ENCODE measurements at regions not wholly inside any gene's neighbourhood (a gene's known extent, or its start where the extent isn't known, plus 50 kb on each side); places are given as distances from the start of the nearest gene placed in this dataset.

DNA sequence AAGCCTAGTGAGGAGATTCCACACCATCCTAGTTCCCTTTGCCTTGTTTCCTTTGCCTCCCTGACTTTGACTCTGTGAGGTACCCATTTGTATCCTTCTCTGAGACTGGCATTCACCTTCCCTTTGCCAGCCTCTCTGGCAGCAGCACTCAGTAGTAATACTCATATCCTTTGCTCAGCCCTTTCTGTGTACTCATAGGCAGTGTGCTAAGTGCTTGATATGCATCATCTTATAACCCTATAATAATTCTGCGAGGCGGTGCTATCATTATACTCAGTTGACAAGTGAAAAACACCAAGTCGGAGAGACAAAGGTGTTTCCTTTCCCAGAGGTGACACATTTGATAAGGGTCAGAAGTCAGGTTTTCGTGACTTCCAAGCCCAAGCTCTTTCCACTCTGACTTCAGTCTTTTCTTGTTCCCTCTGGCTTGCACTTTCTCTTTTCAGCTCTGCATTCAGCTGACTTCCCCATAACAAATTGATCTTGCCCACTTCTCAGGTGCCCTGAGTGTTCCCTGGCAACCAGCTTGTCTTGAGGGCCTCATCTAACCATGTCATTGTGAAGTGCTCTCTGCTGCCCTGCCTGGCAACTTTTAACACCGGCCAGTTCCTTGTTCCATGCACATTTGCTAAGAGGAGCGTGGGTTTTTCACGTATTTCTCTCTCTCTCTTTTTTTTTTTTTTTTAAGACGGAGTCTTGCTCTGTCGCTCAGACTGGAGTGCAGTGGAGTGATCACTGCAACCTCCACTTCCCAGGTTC lies 94.5 kb upstream of the UPP2 start:
- DNase-seq, result no peak

DNA sequence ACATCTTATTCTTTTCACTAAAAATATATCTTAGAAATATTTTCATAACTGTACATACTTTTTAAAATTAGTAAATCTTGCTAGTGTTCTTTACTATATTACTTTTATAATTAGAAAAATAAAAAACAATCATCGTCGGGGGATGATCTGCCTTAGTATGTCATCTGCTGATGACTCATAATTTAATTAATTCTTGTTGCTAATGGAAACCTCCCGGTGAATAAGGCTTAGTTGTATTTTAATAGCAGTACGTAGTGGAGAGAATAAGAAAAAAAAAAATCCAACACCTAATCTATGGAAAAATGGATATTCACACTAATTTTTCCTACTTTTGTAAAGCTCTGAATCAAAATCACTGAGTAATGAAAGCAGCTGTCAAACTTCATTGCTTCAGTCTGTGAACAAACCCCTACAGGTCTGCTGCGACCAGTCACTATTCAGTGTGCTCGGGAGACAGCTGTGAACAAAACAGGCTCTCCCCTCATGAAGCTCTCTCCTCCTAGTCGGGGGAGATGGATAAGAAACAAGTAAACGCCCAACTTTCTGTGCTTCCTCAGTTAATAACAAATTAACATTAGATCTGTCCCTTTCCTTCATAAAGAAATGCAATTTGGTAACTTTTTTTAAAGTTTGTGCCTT lies 97.4 kb upstream of the UPP2 start:
- no peak for DNase-seq

DNA sequence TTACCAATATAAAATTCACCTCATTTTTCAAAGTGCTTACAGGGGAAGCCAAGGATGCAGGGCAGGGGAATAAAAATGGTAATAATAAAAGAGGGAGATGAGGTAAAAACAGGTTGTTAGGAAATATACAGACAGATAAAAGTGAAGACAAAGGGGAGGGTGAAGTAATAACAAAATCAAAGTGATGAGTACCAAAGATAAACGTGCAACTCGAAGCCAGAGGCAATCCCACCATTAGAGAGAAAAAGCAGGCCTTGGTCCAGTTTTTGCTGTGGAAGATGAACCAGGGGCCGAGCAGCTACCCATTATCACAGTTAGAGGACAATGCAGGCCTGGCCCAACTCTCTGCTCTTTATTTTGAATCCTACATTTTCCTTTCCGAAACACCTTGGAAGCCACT lies 99.6 kb upstream of the UPP2 start:
- no peak for DNase-seq

DNA sequence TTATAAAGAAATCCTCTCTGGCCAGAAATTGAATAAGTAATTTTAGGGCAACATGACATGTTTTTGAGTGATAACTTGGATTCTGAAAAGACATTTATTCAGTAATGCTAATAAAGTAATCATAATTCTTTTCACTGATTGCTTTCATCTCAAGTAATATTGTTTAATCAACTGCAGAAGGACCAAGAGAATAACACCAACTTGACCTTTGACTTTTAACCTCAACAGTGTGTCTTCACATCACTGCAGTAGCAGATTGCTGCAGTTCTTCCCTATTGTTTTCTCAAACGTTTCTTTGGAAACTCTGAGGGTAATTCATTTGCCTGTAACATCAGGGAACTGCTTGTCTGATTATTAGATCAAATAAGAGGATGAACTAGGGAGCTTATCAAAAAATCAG lies 104.9 kb upstream of the UPP2 start:
- DNase-seq, result no peak

DNA sequence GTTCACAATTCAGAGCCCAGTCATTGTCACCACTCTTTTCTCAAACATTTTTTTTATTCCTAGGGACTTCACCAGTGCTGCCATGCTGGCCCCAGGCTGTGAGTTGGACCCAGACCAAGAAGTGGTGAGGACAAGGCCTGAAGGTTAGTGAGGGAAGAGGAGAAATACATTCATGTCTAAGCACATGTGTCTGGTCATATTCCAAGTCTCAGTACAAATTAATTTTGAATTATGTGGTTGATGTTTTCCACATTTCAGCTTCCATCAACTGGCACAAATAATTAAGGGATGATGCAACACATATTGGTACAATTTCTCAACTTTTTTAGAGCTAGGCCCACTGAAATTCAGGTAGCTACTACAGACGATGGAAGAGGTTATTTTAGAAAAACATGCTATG lies 106.6 kb upstream of the UPP2 start:
- DNase-seq, result no peak

DNA sequence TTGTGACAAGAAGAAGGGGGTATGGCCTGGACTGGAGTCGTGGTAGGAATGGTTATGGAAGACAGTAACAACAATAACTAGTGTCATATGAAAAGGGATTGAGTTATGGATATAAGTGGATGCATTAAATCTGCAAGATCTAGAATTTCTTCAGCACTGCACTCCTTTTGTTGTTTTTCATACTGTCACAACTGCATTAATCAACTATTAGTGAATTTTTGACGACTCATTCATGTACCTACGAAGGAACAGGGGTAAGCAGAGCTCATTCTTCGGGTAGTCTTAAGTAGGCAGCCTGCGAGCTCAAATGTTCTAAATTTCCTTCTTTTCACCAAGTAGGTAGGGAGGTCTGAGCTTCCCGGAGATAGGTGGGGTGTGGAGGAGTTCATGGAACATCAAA lies 109.7 kb upstream of the UPP2 start:
- DNase-seq, result no peak

DNA sequence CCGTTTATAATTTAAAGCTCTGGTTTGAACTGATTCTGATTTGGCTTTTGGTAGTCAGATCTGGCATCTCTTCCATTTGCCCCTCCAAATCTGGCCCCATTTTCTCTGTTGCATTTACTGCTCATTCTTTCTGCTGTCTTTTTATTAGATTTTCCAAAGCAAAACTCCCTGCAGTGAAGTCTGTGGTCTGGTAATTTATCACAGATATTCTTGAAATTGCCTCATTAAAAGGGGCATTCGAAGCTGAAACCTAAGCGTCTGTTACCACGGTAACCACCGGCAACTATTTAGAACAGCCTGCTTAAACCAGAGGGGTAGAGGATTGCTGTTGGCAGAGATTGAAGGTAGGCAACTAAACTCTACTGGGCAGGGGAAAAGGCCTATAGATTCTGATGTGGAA lies 111.5 kb upstream of the UPP2 start:
- DNase-seq, result peak in 1 of 2 experiments; percentile 33

DNA sequence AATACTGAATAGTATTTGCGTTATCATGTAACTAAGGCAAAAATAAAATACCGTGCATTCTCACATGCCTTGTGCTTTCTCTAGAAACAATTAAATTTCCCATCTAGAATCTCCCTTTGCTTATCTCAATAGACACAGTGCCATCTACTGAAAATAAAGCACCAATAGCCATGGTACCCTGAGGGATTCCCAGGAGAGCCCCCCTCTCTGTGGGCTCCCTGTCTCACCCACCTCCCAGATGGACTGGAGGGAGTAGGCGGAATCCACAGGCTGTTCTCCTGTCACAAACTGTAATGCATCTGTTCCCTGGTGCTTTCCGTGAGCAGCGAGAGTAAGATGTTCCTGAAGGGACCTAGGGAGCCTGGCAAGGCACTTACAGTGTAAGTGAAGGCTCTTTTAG lies 112.4 kb upstream of the UPP2 start:
- DNase-seq, result no peak

DNA sequence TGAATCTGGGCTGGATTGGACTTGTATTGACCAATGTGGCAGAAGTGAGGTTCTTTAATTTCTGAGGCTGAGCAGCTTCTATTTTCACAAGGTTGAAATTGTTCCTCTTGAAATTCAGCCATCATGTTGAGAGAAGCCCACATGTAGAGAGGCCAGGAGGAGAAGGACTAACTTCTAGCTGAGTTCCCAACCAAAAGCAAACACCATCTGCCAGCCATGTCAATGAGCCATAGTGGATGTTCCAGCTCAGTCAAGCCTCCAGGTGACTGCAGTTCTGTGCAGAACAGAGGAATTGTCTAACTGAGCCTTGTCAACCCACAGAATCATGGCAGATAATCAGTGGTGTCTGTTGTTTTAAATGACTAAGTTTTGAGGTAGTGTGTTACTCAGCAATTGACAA lies 110.6 kb upstream of the ACVR1 start:
- no peak for DNase-seq

DNA sequence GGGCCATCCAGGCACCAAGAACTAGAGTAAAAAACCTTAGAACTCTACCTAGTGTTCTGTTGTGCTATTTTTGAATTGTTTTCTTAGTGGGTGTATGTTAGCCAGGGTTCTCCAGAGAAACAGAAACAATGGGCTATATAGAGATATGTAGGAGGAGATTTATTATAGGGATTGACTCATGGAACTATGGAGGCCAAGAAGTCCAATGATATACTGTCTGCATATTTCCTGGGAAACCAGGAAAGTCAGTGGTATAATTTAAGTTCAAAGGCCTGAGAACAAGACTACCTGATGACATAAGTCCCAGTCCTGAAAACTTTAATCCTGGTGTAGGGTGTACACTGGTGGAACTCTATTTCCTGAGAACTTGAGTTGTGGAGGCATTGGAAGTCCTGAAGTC lies 108.7 kb upstream of the ACVR1 start:
- no peak for DNase-seq

DNA sequence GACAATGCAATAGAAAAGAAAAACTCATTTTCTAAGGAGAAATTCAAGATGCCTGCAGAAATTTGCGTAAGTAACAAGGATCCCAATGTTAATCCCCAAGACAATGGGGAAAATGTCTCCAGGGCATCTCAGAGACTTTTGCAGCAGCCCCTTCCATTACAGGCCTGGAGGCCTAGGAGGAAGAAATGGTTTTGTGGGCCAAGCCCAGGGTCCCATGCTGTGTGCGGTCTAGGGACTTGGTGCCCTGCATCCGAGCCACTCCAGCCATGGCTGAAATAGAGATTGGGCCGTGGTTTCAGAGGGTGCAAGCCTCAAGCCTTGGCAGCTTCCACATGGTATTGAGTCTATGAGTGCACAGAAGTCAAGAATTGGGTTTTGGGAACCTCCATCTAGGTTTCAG lies 103.9 kb upstream of the ACVR1 start:
- no peak for DNase-seq

DNA sequence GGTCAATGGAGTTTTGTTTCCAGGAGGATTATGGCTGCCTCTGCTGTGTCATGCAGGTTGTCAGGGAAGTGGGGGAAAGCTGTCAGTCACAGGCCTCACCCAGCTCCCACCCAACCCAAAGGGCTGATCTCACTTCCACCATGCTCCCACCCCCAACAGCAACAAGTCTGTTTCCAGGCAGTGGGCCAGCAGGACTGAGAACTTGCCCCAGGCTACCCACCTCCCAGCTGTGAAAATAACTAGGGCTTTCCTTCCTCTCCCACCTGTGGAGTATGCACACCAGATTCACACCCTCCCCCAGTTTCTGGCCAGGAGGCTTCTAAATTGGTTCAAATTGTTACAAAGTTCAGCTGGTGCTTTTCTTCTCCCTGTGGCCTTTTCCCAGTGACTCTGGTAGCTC lies 95.6 kb upstream of the ACVR1 start:
- peak; percentile 75 to 79 for DNase-seq

DNA sequence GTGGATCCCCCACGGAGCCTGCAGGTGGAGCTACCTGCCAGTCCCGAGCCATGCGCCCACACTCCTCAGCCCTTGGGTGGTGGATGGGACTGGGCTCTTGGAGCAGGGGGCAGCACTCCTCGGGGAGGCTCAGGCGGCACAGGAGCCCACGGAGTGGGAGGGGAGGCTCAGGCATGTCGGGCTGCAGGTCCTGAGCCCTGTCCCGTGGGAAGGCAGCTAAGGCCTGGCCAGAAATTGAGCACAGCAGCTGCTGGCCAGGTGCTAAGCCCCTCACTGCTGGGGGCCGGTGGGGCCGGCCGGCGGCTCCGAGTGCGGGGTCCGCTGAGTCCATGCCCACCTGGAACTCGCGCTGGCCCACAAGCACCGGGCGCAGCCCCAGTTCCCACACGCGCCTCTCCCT lies 91.7 kb upstream of the ACVR1 start:
- no peak for DNase-seq

DNA sequence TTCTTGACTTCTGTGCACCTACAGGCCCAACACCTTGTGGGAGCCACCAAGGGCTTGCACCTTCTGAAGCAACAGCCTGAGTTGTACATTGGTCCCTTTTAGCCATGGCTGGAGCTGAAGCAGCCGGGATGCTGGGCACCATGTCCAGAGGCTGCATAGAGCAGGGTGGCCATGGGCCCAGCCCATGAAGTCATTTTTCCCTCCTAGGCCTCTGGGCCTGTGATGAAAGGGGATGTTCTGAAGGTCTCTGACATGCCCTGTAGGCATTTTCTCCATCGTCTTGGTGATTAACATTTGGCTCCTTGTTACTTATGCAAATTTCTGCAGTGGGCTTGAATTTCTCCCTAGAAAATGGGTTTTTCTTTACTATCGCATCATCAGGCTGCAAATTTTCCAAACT lies 83.1 kb upstream of the ACVR1 start:
- DNase-seq, result no peak

DNA sequence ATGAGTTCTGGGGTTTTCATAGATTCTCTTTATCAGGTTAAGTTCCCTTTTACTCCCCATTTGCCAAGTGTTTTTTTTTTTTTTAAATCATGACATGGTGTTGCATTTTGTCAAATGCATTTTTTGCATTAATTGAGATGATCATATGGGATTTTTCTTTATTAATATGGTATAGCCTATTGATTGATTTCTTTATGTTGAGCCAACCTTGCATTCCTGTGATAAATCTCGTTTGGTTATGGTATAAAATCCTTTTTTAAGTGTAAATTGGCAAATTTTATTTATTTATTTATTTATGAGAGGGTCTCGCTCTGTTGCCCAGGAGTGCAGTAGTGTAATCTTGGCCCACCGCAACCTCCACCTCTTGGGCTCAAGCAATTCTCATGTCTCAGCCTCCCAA lies 81.5 kb upstream of the ACVR1 start:
- DNase-seq, result no peak

DNA sequence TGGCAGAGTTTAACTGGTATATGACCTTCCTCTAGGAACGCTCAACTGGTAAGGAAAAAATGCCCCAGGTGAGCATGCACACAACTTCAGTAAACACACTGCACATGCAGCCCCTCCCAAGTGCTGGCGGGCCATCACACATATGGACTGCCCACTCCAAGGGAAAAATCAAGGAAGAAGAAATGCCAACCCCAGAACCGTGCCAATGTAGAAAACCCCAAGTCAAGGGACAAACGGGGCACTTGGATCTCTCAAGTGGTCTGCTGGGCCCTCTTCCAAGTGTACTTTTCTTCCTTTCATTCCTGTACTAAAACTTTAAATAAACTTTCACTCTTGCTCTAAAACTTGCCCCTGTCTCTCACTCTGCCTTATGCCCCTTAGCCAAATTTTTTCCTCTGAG lies 76.4 kb upstream of the ACVR1 start:
- DNase-seq, result no peak

DNA sequence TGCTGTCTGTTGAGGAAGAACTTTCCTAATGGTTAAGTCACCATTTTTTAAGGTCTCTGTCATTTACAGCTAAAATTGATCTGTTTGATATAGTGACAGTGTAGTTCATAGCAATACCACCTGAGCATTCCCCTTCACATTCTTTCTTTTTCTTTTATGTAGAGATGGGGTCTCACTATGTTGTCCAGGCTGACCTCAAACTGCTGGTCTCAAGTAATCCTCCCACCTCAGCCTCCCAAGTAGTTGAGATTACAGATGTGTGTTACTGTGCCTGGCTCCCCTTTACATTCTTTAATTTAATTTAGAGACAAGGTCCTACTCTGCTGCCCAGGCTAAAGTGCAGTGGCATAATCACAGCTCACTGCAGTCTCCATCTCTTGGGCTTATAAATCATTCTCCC lies 72.7 kb upstream of the ACVR1 start:
- DNase-seq, result no peak

DNA sequence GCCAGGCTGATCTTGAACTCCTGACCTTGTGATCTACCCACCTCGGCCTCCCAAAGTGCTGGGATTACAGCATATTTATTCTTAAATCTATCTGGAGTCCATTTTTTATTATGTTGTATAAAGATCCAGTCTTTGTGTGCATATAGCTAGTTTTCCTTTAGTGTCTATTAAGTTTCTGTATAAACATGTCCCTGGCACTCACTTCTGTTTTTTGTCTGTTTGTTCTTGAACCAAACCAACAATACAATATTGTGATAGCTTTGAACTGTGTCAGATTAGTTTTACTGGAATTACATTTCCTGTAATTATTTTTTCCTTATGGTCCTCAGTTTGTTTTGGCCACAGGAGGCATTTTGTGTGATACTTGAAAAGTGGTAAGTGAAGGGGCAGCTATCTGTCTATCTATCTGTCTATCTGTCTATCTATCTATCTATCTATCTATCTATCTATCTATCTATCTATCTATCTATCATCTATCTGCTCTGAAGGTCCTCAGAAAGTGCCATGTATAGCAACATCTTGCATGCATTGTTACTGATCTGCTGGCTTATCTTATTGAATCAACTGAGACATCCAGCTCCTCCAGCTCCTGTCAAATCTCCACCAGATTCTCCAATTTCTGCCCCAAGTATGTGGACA lies 70.9 kb upstream of the ACVR1 start:
- DNase-seq, result no peak

DNA sequence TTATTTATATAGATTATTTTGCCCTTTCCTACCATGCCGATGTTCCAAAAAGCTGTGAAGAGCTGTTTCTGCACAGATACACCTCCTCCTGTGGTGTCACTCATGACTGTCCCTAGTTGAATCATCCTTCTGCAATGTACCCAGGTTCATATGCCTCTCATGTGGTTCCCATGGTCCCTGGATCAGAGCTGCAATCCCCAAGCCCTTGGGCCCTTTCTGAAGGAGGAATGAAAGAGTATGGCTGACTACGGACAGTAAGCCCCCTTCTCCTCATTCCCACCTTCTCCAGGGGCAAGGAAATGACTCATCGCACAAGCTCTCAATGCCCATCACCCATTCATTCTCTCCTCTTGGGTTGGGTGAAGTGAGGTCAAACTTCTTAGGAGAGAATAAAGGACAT lies 63.9 kb upstream of the ACVR1 start:
- DNase-seq, result no peak

DNA sequence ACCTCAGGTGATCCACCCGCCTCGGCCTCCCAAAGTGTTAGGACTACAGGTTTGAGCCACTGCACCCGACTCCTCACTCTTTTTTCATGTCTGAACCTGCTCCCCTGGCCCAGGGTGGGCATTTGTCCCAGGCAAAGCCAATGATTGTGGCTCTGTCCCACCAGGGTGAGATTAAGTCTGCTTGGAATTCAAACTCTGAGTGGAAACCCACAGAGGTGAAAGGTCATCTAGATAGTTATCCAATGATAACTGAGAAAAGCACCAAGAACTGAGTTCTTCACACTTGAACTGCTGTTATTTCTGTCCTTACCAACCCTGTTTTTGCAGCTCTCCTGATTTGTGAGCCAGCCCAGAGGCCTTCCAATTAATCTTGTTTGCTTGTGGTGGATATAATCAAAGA lies 62.4 kb upstream of the ACVR1 start:
- DNase-seq, result no peak

DNA sequence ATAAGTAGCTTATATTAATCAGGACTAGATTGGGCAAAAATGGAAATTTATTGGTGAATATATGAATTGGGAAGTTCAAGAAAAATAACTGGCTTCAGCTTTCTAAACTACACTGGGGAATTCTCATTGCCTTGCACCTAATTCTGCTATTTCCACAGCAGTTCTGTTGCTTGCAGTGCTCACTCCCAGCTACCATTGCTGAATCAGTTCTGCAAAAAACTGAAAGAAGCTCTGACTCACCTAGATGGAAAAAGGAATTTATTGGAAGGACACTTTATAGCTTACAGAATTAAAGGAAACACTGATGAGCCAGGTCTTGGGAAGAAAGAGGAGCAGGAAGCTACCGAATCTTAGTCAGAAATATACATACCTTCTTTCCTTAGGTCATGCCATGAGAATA lies 60.3 kb upstream of the ACVR1 start:
- DNase-seq, result no peak

DNA sequence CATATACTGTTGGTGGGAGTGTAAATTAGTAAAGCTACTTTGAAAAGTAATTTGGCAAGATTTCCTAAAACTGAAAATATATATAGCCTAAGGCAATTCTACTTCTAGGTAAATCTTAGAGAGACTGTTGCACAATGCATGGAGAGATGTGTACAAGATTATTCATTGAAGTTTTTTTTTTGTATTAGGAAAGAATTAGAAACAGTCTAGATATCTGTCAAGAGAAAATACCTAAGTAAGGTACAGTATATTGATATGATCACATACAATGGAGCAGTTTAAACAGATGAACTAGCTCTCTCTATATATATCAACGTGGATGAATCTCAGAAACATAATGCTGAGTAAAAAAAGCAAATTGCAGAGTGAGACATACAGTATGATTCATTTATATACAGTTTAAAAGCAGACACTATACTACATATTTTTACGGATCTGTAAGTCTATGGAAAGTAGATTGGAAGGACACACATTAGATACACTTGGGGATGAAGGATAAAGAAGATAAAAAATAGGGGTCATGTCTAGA lies 59.3 kb upstream of the ACVR1 start:
- DNase-seq, result no peak

DNA sequence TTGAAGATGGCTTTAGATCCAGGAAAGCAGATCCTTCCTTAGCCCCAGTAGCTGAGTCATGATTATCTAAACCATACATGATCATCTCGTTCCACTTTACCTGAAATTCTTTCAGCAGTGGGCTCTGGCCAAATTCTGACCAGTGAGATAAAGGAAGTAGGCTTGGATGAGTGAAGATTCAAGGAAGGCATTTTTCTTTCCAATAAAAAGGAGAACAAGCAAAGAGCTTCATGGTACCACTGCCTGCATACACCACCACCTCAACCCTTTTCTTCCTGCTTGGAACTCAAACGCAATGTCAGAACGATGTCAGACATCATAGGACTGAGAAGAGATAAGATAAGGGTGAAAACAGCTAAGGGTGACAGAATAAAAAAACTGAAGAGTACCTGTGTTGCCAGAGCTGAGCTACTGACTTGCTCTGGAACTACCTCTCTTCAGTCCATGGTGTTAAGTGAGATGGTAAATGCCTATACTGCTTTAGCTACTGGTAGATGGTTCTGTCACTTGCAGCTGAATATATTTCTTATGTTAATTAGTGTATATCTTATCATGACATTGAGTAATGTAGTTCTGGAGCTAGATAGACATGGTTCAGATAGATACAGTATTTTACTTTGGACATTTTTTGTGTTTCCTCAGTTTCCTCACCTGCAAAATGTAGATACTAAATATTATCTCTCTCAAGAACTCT lies 58.7 kb upstream of the ACVR1 start:
- DNase-seq, result no peak
